Urothelium cell line (cell line): ENCODE measurements at regions not wholly inside any gene's neighbourhood (a gene's known extent, or its start where the extent isn't known, plus 50 kb on each side); places are given as distances from the start of the nearest gene placed in this dataset.
A peak's percentile ranks its signal among the peaks of the same experiment; 100 is the strongest.

ENCODE experiments used
- DNase-seq: peaks from one replicate; pipeline ENCODE4 v3.0.0; 2011; ENCODE audit warnings: low spot score, mixed read lengths
- FAIRE-seq: peaks from 2 replicates; lab custom pipeline; 2011; peaks lifted over from hg19 to GRCh38; lab: Jason Lieb, UNC

DNA sequence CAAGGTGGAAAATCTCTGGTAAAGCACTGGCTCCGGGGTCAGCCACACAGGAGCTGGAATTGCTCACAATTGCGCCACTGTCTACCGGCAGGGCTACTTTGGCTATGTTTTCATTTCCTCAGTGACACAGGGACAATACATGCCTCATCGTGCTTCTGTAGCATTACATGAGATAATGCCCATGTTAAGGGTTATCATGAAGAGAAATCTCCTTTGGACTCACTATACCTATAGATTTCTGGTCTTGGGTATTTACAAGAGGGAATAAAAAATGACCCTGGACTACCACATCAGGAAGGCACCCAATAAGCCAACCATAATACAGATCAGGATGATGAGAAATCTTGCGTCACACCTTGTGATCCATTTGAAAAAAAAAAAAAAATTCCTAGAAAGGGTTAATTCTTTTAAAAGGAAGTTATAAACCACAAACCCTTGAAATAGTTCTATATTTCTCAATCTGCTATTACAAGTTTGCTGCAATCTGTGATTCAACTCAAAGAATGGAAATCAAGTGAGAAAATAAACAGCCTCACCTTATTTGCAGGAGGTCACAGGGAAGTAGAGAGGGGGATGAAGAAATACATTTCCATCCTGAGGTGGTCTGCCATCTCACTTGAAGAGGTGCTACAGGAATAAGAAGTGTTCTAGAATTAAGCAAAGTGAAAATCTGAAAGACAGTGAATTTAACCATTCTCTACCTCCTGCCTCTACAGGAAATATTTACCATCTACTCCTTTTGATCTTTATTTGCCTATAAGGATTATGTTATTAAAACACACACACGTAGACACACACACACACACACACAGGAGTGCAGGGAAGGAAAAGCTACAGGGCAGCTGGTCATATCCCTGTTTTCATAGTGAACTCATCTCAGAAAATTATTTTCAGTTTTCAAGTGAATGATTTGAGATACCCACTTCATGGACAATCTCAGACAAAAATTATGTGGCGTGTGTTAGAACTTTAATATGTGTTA lies 231.3 kb upstream of the CELF2 start:
- FAIRE-seq, result no peak

DNA sequence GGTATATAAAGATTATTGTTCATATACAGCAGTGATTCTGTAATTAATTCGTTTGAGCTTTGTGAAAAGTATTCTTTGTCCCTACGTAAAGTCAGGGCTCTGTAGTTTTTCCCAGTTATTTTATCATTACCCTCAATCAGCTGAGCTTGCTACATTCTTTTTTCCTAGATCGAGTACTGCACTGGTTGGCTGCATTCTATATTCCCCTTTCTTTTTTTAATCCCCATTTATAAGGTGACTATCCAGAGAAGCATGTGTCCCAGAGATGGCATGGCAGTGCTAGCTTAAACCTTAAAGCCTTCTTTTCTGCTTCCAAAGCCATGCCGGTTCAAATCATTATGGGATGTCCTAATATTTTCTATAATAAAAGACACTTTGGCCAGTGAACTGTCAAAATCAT lies 230.1 kb upstream of the CELF2 start:
- no peak for FAIRE-seq
- no peak for DNase-seq

More for the DNA sequence above, 231.3 kb upstream of the CELF2 start:
- DNase-seq, result no peak

DNA sequence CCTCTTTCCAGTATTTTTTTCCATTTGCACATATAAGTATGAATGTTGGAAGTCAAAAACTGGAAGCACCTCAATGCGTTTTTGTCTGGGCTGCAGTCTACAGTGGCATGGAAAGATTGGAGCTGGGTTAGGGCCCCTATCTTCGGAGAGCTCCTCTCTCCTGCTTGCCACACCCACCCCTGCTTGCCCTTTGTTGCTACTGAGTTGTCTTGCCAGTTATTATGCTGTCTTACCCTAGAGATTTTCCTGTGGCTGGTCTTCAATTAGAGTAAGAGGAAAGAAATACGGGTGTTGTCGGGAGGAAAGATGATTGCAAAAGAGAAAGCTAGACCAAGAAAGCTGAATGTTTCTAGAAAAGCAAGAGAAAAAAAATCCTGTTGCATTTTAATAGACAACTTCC lies 228.9 kb upstream of the CELF2 start:
- FAIRE-seq, result no peak
- no peak for DNase-seq

DNA sequence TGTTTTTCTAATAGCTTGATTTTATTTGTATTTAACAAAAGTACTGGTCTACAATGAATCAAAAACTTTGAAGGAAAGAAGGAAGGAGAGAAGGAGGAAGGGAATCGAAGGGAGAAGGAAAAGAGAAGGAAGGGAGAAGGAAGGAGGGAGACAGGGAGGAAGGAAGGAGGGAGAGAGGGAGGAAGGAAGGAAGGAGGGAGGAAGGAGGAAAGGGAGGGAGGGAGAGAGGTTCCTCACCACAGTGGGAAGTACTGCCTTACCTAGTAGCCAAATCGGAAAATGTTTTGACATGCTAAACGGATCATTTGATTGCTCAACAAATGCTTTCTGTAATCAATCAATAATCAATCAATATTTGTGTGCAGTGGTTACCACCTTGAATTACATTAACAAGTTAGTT lies 225.8 kb upstream of the CELF2 start:
- DNase-seq, result no peak
- FAIRE-seq, result no peak

DNA sequence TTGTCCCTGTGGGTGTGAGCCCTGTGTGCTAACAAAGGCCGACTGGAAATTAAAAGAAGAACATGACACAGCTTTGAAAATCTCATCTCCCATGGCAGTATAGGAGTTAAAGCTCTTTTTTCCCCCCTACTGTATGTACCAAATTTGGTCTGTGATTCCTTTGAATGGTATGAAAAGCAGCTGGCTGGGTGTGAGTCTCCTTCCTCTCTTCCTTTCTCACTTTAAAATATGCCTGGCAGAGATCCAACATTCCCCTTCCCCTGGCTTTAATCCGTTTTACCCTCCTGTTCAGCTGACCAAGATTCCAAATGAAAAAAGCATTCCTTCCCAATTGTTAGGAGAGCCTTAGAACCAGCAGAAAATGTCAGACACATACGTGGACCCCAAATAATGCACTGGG lies 225.0 kb upstream of the CELF2 start:
- DNase-seq, result peak; percentile 41
- FAIRE-seq, result peak; percentile 53

DNA sequence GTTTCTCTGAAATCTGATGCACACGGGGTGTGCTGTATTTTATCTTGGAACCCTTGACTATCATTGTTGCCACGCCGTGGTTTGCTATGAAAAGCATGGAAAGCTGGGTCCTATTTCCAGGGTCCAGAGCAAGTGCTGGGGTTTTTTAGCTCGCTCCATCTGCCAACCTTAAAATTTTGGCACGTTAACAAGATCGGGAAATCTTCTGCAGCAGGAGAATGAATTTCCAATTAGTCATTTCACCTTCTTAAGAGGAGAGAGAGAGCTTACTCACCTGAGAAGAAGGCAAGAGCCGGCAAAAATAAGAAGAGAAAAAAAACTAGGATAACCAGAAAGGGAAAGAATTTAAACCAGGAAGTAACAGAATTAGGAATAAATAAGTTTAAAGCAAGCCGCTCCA lies 223.6 kb upstream of the CELF2 start:
- DNase-seq (peak; percentile 16), FAIRE-seq (no peak)

DNA sequence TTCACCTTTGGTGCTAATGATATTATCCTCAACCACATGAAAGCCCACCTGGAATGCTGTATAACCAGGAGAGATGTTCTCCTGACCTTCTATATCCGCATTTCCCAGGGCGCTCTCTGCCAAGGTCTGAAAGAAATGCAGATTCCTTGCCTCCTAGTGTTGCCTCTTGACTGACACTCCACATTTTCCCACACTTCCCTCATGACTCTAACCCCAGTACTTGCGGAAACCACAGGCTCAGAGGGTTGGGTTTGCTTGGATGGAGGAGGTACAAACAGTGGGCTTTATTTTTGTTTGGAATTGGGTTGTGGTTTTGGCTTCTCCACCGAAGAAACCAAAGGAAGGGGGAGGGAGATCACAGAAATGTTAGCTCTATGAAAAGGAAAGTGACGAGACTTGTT lies 222.9 kb upstream of the CELF2 start:
- peak; percentile 68 for DNase-seq
- no peak for FAIRE-seq

DNA sequence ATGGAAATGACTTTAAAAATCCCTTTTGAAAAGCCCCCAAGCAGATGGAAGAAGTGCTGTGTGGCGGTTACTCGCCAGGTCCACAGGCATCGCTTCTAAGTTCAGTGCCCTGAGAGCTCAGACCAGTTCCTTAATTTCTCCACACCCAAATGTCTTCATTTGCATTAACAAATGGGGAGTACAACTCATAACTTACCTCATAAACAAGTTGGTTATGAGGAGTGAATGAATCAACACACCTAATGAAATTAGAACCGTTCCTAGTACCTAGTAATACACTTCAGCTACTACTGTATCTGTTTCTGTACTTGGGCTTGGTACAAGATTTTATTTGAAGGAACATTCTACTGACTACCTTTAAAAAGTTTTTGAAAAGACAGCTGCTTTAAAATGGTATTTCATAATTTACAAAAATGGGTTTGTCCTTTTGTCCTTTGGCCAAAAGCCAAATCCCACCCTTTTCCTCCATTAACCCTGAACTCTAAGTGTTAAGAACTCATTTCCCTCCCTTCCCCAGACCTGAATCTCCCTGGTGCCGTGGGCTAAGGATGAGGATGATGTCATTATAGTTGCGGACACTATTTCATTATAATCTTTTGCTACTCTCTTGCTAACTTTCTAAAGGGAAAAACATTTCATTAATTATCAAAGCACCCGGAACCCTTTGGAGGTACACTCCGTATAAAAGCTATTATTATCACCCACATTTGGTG lies 221.5 kb upstream of the CELF2 start:
- FAIRE-seq, result no peak
- no peak for DNase-seq

DNA sequence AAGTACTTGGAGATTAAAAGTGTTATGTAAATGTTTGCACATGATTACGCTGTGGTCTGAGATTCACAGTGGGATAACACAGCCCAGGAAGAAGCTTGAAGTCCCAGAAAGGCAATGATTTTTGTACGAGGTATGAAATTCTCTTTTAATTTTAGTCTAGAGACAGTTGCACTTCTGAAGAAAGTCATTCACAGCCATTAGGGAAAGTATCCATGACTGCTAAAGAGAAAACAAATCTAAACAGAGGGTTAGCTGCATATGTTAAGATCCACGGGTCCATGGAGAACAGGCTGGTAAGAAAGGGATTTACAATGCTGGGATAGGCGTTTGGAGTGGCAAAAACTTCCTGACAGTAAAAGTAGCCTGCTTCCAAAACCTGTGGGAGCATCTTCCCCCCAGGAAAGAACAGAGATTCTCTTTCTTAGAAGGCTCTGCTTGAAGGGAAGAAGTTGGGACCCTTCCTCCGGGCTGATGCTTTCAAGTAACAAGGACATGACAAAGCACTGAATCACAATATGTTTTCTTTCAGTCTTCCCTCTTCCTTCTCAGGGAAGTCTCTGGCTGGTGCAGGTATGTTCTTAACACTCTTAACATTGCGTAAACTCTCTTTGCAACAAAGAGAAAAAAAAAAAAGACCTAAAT lies 220.8 kb upstream of the CELF2 start:
- FAIRE-seq, result no peak

DNA sequence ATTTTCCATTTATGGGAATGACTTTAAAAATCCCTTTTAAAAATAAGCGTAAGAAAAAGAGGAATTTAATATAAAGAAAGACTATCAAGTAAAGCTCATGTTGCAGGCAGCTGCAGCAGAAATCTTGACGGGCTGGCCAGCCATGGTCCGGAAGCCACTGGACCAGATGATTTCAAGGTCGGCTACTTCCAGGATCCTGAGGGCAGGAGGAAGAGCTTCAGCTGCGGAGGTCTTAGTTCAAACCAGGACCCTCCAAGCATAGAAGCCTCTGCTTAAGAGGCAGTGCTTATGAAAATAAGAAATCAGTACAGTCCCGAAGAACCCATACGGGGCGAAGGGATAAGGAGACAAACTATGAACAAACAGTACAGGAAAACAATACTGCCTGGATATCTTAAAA lies 220.2 kb upstream of the CELF2 start:
- FAIRE-seq, result no peak
- DNase-seq, result no peak

More for the DNA sequence above, 220.8 kb upstream of the CELF2 start:
- DNase-seq, result no peak

DNA sequence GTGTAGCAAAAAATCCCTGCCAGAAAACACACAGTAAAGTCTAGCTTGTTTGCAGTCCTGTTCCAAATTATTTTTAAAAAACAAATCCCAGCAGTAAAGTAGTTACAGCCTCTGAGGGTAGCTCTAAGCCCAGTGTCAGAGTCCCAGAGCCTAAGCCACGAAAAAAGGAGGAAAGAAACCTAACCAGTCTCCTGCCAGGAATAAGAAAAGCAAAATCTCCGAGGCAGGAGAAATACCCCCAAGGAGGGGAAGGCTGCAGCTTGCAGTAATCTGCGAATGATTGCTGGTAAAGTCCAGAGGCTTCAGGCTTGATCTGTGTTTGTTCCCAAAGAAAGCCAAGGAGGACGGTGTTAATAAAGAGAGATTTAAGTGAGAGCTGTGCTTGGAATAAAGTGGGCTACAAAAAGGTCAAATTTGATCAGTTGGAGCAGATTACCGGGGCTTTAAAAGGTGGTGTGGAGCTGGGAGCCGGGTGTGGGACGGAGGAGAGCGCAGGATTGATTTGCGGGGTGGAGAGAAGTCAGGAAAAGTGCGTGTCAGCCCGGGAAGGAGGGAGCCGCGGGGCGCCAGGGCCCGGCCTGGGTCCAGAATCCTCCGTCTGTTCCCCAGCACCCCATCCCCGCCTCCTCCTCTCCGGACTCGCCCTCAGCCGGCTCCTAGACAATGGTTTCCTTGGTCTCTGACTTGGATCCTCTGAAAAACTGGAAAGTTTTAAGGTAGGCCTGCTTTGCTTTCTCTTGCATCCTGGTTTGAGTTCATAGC lies 219.4 kb upstream of the CELF2 start:
- DNase-seq, result no peak
- no peak for FAIRE-seq

DNA sequence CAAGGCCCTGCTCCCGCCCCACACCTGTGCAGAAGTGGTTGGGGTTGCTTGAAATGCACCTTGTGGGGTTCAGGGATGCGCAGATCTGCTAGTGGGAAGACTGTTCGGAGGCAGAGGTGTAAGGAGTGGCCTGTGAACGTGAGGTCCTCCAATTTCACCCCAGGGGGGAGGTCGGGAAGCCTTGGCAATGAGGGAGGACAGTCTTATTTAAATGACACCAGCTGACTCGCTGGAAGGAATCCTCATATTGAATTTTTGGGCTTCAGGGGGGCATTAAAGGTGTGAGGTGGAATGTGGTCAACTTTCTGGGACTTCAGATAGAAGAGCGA lies 218.8 kb upstream of the CELF2 start:
- no peak for DNase-seq
- FAIRE-seq, result no peak

DNA sequence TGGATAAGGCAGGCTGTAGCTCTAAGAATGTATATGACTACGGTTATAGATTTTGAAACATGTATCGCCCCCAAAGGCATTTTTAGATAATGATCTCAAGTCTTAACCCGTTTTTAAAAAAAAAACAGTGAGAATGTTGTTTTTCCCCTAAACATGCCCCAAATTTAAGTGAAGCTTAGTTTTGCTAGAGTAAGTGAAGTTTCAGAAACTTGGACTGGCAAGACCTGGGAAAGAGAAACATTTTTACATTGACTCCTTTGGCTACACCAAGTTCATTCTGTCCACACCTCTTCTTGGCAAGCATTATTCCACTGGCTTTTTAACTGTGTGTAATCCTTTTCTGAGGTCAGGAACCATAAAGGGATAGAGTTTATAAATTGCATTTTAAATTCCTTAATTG lies 216.7 kb upstream of the CELF2 start:
- FAIRE-seq (no peak), DNase-seq (no peak)

DNA sequence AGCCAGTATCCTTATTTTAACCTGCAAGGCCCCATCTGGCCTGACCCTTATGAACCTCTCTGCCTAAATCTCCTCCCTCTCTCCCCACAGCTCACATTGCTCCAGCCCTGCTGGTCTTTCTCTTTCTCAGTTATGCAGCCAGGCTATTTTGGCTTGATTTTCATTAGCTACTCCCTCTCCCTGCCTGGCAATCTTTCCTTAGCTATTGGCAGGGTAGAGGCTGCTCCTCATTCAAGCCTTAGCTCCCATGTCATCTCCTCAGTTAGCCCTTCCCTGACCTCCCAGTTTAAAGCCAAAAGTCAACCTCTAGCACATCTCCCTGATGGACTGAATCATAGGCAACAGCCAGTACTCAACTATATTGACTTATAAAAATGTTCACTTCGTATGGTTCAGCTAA lies 214.4 kb upstream of the CELF2 start:
- FAIRE-seq (no peak), DNase-seq (no peak)

DNA sequence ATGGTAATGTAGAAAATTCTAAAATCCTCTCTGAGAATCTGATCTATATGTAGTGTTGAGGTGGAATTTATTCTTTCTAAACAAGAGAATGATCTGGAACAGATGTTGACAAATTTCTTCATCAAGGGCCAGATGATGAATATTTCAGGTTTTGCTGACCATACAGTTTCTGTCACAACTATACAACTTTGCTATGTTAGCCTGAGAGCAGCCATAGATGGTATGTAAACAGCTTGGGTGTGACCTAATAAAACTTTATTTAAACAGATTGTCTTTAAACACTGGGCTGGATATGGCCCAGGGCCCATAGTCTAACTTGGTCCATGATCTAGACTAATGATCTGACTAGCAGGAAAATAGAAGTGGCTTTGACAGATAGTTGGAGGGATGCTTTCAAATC lies 213.6 kb upstream of the CELF2 start:
- no peak for FAIRE-seq
- no peak for DNase-seq

DNA sequence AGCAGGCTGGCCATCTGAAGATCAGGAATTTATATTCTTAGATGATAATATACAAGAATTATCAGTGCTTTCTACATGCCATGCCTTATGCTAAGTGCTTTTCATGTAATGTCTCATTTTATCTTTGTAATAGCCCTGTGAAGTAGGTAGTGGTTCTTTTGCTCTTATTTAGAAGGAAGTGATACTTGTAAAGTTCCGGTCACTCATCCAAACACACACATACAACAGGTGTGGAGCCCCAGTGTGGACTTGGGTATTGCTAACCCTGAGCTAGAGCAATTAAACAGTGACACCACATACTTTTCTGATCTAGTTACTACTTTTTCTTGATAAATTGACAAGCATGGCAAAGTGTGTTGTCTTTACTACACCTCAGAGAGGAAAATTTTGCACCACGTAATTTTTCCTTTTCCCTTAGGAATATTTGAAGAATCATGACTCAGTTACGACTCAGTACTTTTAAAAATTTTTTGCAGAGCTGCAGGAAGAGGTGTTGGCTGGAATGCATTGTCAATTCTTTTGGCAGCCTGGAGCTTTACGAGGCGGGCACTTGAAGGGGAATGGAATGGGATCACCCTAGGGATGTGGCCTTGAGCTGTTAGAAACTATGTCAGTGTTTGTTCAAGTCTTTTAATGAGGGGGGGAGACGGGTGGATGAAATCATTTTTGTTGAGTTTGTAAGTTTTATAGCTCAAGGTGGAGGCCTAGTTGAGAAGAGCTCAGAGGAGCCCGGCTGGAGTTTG lies 212.5 kb upstream of the CELF2 start:
- peak; percentile 67 for DNase-seq
- FAIRE-seq, result no peak

DNA sequence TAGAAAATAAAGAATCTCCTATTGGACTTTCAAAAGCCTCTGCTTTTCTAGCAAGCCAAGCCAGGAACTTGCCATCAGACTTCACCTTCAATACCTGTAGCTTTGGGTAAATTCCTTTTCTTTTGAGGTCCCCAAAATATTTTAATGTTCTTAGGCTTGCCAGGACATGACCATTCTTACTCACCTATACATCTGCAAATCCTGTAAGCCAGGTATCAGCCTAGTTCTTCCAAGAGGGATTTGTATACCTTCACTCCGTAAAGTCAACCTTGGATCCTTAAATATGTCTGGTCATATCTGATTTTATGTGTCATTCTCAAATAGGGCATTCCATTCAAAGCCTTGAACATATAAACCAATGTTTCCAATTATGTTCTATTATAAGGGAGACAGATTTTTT lies 210.6 kb upstream of the CELF2 start:
- FAIRE-seq, result no peak
- DNase-seq, result no peak

DNA sequence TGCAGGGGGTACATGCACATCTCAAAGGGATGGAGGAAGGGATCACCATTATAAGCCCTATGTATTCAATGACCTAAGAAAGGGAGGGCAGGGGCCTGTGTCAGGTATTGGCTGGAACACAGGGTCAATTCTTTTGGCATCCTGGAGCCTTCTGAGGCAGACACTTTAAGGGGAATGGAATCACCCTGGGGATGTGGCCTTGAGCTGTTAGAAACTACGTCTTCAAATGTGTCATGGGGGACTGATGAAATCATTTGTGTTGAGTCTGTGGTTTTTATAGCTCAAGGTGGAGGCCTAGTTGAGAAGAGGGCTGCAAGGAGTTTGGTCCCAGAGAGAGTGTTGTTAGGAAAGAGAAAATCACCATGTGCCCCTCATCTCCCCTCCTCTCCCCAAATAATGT lies 206.1 kb upstream of the CELF2 start:
- DNase-seq, result no peak
- no peak for FAIRE-seq

DNA sequence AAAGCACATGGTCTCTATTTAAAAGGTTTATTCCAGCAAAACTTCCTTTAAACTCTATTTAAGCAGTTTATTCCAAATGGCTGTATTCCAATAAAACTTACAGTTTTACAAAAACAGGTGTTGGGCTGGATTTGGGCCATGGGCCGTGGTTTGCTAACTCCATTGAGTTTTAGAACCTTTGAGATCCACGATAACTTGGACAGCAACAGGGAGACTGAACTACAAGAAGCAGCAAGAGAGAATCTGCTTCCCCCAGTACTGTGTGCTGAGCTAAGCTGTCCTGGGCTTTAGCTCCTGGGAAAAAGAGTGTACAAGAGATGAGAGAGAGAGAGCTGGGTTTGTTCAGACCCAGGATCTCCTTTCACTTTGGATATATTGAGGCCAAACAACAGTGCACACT lies 204.0 kb upstream of the CELF2 start:
- DNase-seq (no peak), FAIRE-seq (no peak)

DNA sequence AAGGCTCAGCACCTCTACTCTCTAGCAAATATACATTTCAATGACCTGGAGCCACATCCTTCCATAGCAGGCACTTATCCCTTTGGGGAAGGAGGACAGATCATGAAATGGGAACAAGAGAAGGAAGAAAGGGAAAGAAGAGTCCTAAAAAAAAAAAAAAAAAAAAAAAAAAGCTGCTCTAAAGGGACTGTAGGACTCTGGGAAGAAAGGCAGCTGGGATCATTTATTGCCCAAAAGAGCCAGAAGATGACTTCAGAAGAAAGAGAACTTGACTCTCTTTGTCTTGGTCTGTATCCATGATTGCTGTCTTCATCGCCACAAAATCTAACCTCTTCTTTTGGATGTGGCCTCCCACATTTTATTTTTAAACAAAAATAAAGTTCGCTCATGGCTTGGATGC lies 203.6 kb upstream of the CELF2 start:
- FAIRE-seq (no peak), DNase-seq (no peak)
